Activated CD4-positive, alpha-beta T cell treated with anti-CD3 and anti-CD28 coated beads, Interleukin-2, Interleukin-4, amounts not matched to agents 100 ng/mL and 50 ng/mL, durations not matched to agents 16 hours and 8 hours (primary cell): ENCODE measurements at regions not wholly inside any gene's neighbourhood (a gene's known extent, or its start where the extent isn't known, plus 50 kb on each side); places are given as distances from the start of the nearest gene placed in this dataset.

Source experiments
- DNase-seq: peaks from one replicate; pipeline ENCODE4 v3.0.0-alpha.2; 2020; ENCODE audit warnings: low spot score

- no peak for DNase-seq
Measured at GRCh38 chr6:6376845-6377244, 56.4 kb upstream of the F13A1 start.

GRCh38 chr6:6377621-6378020 is 57.2 kb upstream of the F13A1 start:
- no peak for DNase-seq

- DNase-seq: no peak
Measured at GRCh38 chr6:6379573-6379972, 59.1 kb upstream of the F13A1 start.

- no peak for DNase-seq
Measured at GRCh38 chr6:6384520-6384919, 64.1 kb upstream of the F13A1 start.

- DNase-seq: no peak
Measured at GRCh38 chr6:6386010-6386409, 65.5 kb upstream of the F13A1 start.

- DNase-seq: no peak
Measured at GRCh38 chr6:6390849-6391602, 70.6 kb upstream of the F13A1 start.

- DNase-seq: no peak
Measured at GRCh38 chr6:6392214-6393068, 72.0 kb upstream of the F13A1 start.

GRCh38 chr6:6393069-6393529 is 72.6 kb upstream of the F13A1 start:
- DNase-seq: no peak

GRCh38 chr6:6395581-6396197 is 75.2 kb upstream of the F13A1 start:
- DNase-seq: no peak

- no peak for DNase-seq
Measured at GRCh38 chr6:6397842-6398241, 77.4 kb upstream of the F13A1 start.

- no peak for DNase-seq
Measured at GRCh38 chr6:6399568-6399967, 79.1 kb upstream of the F13A1 start.

- DNase-seq: no peak
Measured at GRCh38 chr6:6401401-6401800, 80.9 kb upstream of the F13A1 start.

GRCh38 chr6:6402006-6402405 is 81.5 kb upstream of the F13A1 start:
- DNase-seq: no peak

GRCh38 chr6:6402591-6402990 is 82.1 kb upstream of the F13A1 start:
- DNase-seq: no peak

- no peak for DNase-seq
Measured at GRCh38 chr6:6405031-6405430, 84.6 kb upstream of the F13A1 start.

- no peak for DNase-seq
Measured at GRCh38 chr6:6405997-6406714, 85.7 kb upstream of the F13A1 start.

- no peak for DNase-seq
Measured at GRCh38 chr6:6406715-6407070, 86.2 kb upstream of the F13A1 start.

- DNase-seq: no peak
Measured at GRCh38 chr6:6407071-6407741, 86.7 kb upstream of the F13A1 start.

- no peak for DNase-seq
Measured at GRCh38 chr6:6409397-6410030, 89.1 kb upstream of the F13A1 start.

- DNase-seq: no peak
Measured at GRCh38 chr6:6411115-6411514, 90.7 kb upstream of the F13A1 start.

- no peak for DNase-seq
Measured at GRCh38 chr6:6412221-6412620, 91.8 kb upstream of the F13A1 start.
